ENCODE measurements at regions not wholly inside any gene's neighbourhood (a gene's known extent, or its start where the extent isn't known, plus 50 kb on each side); places are given as distances from the start of the nearest gene placed in this dataset.

DNA sequence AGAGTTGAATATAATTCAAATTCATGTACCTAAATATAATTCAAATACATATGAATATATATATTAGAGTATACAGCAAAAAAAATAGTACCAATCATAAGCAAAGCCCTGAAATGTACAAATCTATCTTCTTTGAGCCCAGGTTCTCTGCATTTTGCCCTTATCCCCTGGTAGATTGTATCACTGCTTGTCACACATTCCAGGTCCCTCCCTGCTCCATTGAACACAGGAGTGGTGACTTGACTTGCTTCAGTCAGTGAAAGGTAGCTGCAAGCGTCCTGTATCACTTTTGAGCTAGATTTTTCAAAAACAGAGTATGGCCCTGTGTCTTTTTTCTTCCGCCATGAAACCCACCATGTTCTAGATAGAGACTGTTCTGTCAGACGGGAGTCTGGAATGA is 369.4 kb downstream of the LIG4 start (continued):
- TF ChIP-seq, protein P1, sequence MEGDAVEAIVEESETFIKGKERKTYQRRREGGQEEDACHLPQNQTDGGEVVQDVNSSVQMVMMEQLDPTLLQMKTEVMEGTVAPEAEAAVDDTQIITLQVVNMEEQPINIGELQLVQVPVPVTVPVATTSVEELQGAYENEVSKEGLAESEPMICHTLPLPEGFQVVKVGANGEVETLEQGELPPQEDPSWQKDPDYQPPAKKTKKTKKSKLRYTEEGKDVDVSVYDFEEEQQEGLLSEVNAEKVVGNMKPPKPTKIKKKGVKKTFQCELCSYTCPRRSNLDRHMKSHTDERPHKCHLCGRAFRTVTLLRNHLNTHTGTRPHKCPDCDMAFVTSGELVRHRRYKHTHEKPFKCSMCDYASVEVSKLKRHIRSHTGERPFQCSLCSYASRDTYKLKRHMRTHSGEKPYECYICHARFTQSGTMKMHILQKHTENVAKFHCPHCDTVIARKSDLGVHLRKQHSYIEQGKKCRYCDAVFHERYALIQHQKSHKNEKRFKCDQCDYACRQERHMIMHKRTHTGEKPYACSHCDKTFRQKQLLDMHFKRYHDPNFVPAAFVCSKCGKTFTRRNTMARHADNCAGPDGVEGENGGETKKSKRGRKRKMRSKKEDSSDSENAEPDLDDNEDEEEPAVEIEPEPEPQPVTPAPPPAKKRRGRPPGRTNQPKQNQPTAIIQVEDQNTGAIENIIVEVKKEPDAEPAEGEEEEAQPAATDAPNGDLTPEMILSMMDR (IDR thresholded peaks at IDR 0.05), result no peak
- TF ChIP-seq RAD21 (IDR thresholded peaks at IDR 0.05; ENCODE audit: low read length), result no peak
- TF ChIP-seq TEAD4 (IDR thresholded peaks at IDR 0.05; ENCODE audit: borderline replicate concordance, insufficient read depth), result no peak
- TF ChIP-seq GATA2 (CRISPR knock-in tag; IDR thresholded peaks at IDR 0.05), result no peak
- TF ChIP-seq, protein P2, sequence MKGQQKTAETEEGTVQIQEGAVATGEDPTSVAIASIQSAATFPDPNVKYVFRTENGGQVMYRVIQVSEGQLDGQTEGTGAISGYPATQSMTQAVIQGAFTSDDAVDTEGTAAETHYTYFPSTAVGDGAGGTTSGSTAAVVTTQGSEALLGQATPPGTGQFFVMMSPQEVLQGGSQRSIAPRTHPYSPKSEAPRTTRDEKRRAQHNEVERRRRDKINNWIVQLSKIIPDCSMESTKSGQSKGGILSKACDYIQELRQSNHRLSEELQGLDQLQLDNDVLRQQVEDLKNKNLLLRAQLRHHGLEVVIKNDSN (IDR thresholded peaks at IDR 0.05; ENCODE audit: borderline replicate concordance, low read depth), result no peak
- no peak for TF ChIP-seq MEF2A (IDR thresholded peaks at IDR 0.05; ENCODE audit: borderline replicate concordance, low read depth)
- no peak for TF ChIP-seq YY1 (IDR thresholded peaks at IDR 0.05; ENCODE audit: low read depth)
- TF ChIP-seq FOXM1 (IDR thresholded peaks at IDR 0.05; ENCODE audit: low read depth), result no peak
- TF ChIP-seq NRF1 (IDR thresholded peaks at IDR 0.05; ENCODE audit: low read depth, low read length), result no peak
- TF ChIP-seq, protein P3, sequence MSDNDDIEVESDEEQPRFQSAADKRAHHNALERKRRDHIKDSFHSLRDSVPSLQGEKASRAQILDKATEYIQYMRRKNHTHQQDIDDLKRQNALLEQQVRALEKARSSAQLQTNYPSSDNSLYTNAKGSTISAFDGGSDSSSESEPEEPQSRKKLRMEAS (IDR thresholded peaks at IDR 0.05; ENCODE audit: low read depth), result no peak
- TF ChIP-seq FOXJ3 (CRISPR knock-in tag; IDR thresholded peaks at IDR 0.05), result no peak

DNA sequence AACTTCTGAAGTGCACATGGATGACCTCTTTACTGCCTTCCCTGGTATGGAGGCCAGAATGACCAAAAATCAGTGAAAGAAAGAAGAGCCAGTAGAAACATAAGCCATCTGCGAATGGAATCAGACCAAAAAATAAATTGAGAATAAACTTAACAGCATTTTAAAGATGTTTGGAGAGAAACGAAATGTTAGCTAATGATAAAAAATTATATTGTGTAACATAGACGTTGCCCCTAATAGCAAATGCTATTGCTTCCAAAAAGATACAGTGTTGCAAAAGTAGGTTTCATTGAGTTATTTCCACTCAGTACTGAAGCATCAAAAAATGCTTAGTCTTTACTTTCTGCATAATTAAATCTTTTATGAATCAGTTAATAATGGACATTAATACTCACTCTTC is 371.7 kb downstream of the LIG4 start:
- Histone ChIP-seq H3K9me3 (no peaks in the 10 kb centered on the region), H4K20me1 (ENCODE audit: insufficient read depth) (peaks cover 19% of the 10 kb centered on the region; the same call in 1 of the 2 replicates), H3K9ac (no peak overlapping the region), H3K27me3 (ENCODE audit: insufficient read depth) (no peaks in the 10 kb centered on the region), H3K4me2 (no peak overlapping the region), H3K4me1 (ENCODE audit: control insufficient read depth in 1 of 2, insufficient read depth in 2 of 2, low read depth in 1 of 2, low read length in 1 of 2) (peaks cover 3 to 26% of the 10 kb centered on the region in 2 experiments; a peak in 3 of 4 replicates), H3K36me3 (replicated peaks in 1 of 2; ENCODE audit: control insufficient read depth in 1 of 2, insufficient read depth in 2 of 2, low read length in 1 of 2) (peaks cover 2 to 7% of the 10 kb centered on the region in 2 experiments), H3K4me3 (ENCODE audit: low read depth in 2 of 2, low read length in 1 of 2) (no peak overlapping the region), H2AFZ (ENCODE audit: low read depth) (no peak overlapping the region), H3K27ac (ENCODE audit: low read depth in 2 of 2, low read length in 1 of 2) (no peak overlapping the region), H3K9me2 (no peaks in the 10 kb centered on the region), H3F3A (replicated peaks; ENCODE audit: insufficient read depth) (peaks cover 19% of the 10 kb centered on the region), H3K79me2 (ENCODE audit: insufficient read depth) (peaks cover 86% of the 10 kb centered on the region)
- ChIA-PET POLR2A (no interaction called here), CTCF (no interaction called here)
- no peak for DNase-seq
- WGBS (ENCODE audit: low lambda C conversion rate), result 88% methylated on average over 3 of the region's 3 CpGs
- no peak for TF ChIP-seq MEF2A (IDR thresholded peaks at IDR 0.05; ENCODE audit: borderline replicate concordance, low read depth)
- TF ChIP-seq, protein P3 (IDR thresholded peaks at IDR 0.05; ENCODE audit: low read depth), result no peak
- TF ChIP-seq, protein P4, sequence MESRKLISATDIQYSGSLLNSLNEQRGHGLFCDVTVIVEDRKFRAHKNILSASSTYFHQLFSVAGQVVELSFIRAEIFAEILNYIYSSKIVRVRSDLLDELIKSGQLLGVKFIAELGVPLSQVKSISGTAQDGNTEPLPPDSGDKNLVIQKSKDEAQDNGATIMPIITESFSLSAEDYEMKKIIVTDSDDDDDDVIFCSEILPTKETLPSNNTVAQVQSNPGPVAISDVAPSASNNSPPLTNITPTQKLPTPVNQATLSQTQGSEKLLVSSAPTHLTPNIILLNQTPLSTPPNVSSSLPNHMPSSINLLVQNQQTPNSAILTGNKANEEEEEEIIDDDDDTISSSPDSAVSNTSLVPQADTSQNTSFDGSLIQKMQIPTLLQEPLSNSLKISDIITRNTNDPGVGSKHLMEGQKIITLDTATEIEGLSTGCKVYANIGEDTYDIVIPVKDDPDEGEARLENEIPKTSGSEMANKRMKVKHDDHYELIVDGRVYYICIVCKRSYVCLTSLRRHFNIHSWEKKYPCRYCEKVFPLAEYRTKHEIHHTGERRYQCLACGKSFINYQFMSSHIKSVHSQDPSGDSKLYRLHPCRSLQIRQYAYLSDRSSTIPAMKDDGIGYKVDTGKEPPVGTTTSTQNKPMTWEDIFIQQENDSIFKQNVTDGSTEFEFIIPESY (IDR thresholded peaks at IDR 0.05; ENCODE audit: borderline replicate concordance, low read depth), result no peak
- no peak for TF ChIP-seq RAD21 (IDR thresholded peaks at IDR 0.05; ENCODE audit: low read length)
- no peak for TF ChIP-seq POLR2AphosphoS5 (IDR thresholded peaks at IDR 0.05; ENCODE audit: low read depth, low read length)
- TF ChIP-seq TEAD4 (IDR thresholded peaks at IDR 0.05; ENCODE audit: borderline replicate concordance, insufficient read depth), result no peak
- no peak for TF ChIP-seq TAF1 (IDR thresholded peaks at IDR 0.05; ENCODE audit: borderline replicate concordance, low read depth, low read length)
- no peak for TF ChIP-seq NRF1 (IDR thresholded peaks at IDR 0.05; ENCODE audit: low read depth, low read length)
